ENCODE measurements at regions not wholly inside any gene's neighbourhood (a gene's known extent, or its start where the extent isn't known, plus 50 kb on each side); places are given as distances from the start of the nearest gene placed in this dataset.

GRCh38 chr5:8930021-8930420 is 615.9 kb downstream of the SEMA5A start:
- no peak for DNase-seq
- H3K4me3 Mint-ChIP-seq: no peak overlapping the region
- 82% methylated on average over 2 of the region's 2 CpGs for WGBS (ENCODE audit: insufficient coverage)

GRCh38 chr5:8934455-8934854 is 611.4 kb downstream of the SEMA5A start:
- intact Hi-C loops (cut with micrococcal nuclease): no loop called here
- Mint-ChIP-seq H3K27me3 (ENCODE audit: low read depth in 2 of 2) (no peaks in the 10 kb centered on the region), H3K27ac (no peak overlapping the region), H3K4me3 (no peak overlapping the region), H3K36me3 (peaks cover 16% of the 10 kb centered on the region), H3K4me1 (no peaks in the 10 kb centered on the region), H3K9me3 (peaks cover 17 to 23% of the 10 kb centered on the region in 2 donors)
- WGBS (ENCODE audit: insufficient coverage): 52% methylated on average over 1 of the region's 1 CpG
- no peak overlapping the region for H3K4me3 ChIP-seq (ENCODE audit: low read length)
- peaks cover 10% of the 10 kb centered on the region for H3K9me3 ChIP-seq (ENCODE audit: control insufficient read depth, insufficient read depth, low read length)
- no peaks in the 10 kb centered on the region for H3K36me3 ChIP-seq (ENCODE audit: control insufficient read depth, insufficient read depth, low read length)
- ATAC-seq: no peak
- H3K4me1 ChIP-seq (ENCODE audit: control insufficient read depth, insufficient read depth, low read length): no peaks in the 10 kb centered on the region
- H3K27me3 ChIP-seq (ENCODE audit: control insufficient read depth, insufficient read depth, low read length): no peaks in the 10 kb centered on the region
- H3K27ac ChIP-seq (ENCODE audit: low read length): no peak overlapping the region
- no peak for DNase-seq
- TF ChIP-seq CTCF (IDR thresholded peaks at IDR 0.05): no peak

More at GRCh38 chr5:8930021-8930420, 615.9 kb downstream of the SEMA5A start:
- H3K36me3 ChIP-seq (ENCODE audit: control insufficient read depth, insufficient read depth, low read length): no peaks in the 10 kb centered on the region
- H3K27ac ChIP-seq (ENCODE audit: low read length): no peak overlapping the region
- no peak for TF ChIP-seq CTCF (IDR thresholded peaks at IDR 0.05)
- no peak for ATAC-seq
- no peaks in the 10 kb centered on the region for H3K27me3 ChIP-seq (ENCODE audit: control insufficient read depth, insufficient read depth, low read length)
- H3K36me3 Mint-ChIP-seq: peaks cover 10% of the 10 kb centered on the region
- intact Hi-C loops (cut with micrococcal nuclease): no loop called here
- H3K27me3 Mint-ChIP-seq (ENCODE audit: low read depth in 2 of 2): no peaks in the 10 kb centered on the region
- H3K4me1 Mint-ChIP-seq: no peaks in the 10 kb centered on the region
- H3K27ac Mint-ChIP-seq: no peak overlapping the region
- H3K4me1 ChIP-seq (ENCODE audit: control insufficient read depth, insufficient read depth, low read length): no peaks in the 10 kb centered on the region
- peaks cover 17 to 27% of the 10 kb centered on the region in 2 donors for H3K9me3 Mint-ChIP-seq
- H3K9me3 ChIP-seq (ENCODE audit: control insufficient read depth, insufficient read depth, low read length): peaks cover 5% of the 10 kb centered on the region
- no peak overlapping the region for H3K4me3 ChIP-seq (ENCODE audit: low read length)

- Histone ChIP-seq H3K36me3 (ENCODE audit: control insufficient read depth, insufficient read depth, low read length) (no peaks in the 10 kb centered on the region), H3K9me3 (ENCODE audit: control insufficient read depth, insufficient read depth, low read length) (peaks cover 3% of the 10 kb centered on the region), H3K27me3 (ENCODE audit: control insufficient read depth, insufficient read depth, low read length) (no peaks in the 10 kb centered on the region), H3K27ac (ENCODE audit: low read length) (no peak overlapping the region), H3K4me1 (ENCODE audit: control insufficient read depth, insufficient read depth, low read length) (no peaks in the 10 kb centered on the region), H3K4me3 (ENCODE audit: low read length) (no peak overlapping the region)
- no peak overlapping the region for H3K27ac Mint-ChIP-seq
- DNase-seq (no peak), ATAC-seq (no peak)
- H3K4me3 Mint-ChIP-seq: no peak overlapping the region
- 76% methylated on average over 1 of the region's 1 CpG for WGBS (ENCODE audit: insufficient coverage)
- intact Hi-C loops (cut with micrococcal nuclease): no loop called here
- H3K9me3 Mint-ChIP-seq: peaks cover 19% of the 10 kb centered on the region in 2 donors
- peaks cover 8% of the 10 kb centered on the region for H3K36me3 Mint-ChIP-seq
- no peak for TF ChIP-seq CTCF (IDR thresholded peaks at IDR 0.05)
- no peaks in the 10 kb centered on the region for H3K27me3 Mint-ChIP-seq (ENCODE audit: low read depth in 2 of 2)
- H3K4me1 Mint-ChIP-seq: no peaks in the 10 kb centered on the region
Measured at GRCh38 chr5:8940934-8941333, 604.9 kb downstream of the SEMA5A start.

- no peaks in the 10 kb centered on the region for H3K36me3 ChIP-seq (ENCODE audit: control insufficient read depth, insufficient read depth, low read length)
- no peaks in the 10 kb centered on the region for H3K4me1 ChIP-seq (ENCODE audit: control insufficient read depth, insufficient read depth, low read length)
- DNase-seq: no peak
- Mint-ChIP-seq H3K27ac (no peak overlapping the region), H3K27me3 (ENCODE audit: low read depth in 2 of 2) (no peaks in the 10 kb centered on the region), H3K9me3 (peaks cover 15 to 16% of the 10 kb centered on the region in 2 donors), H3K36me3 (peaks cover 13% of the 10 kb centered on the region), H3K4me3 (no peak overlapping the region), H3K4me1 (no peaks in the 10 kb centered on the region)
- H3K9me3 ChIP-seq (ENCODE audit: control insufficient read depth, insufficient read depth, low read length): no peaks in the 10 kb centered on the region
- no peak for ATAC-seq
- WGBS (ENCODE audit: insufficient coverage): 69% methylated on average over 3 of the region's 3 CpGs
- intact Hi-C loops (cut with micrococcal nuclease): no loop called here
- no peak for TF ChIP-seq CTCF (IDR thresholded peaks at IDR 0.05)
- H3K27me3 ChIP-seq (ENCODE audit: control insufficient read depth, insufficient read depth, low read length): no peaks in the 10 kb centered on the region
- no peak overlapping the region for H3K4me3 ChIP-seq (ENCODE audit: low read length)
- H3K27ac ChIP-seq (ENCODE audit: low read length): no peak overlapping the region
Measured at GRCh38 chr5:8943301-8943700, 602.6 kb downstream of the SEMA5A start.

Data from natural killer cell (primary cell).